GM06990 (cell line): ENCODE measurements at regions not wholly inside any gene's neighbourhood (a gene's known extent, or its start where the extent isn't known, plus 50 kb on each side); places are given as distances from the start of the nearest gene placed in this dataset.

Source experiments
- DNase-seq: peaks from one replicate; pipeline ENCODE4 v3.0.0-alpha.2; 2011; ENCODE audit not compliant: insufficient read length; ENCODE audit errors: extremely low read depth
- H3K27me3 ChIP-seq: replicated peaks from 2 replicates; pipeline ENCODE4 v1.6.0; 2011; ENCODE audit warnings: low read length; ENCODE audit not compliant: control insufficient read depth, insufficient read depth
- H3K36me3 ChIP-seq: 2 replicates; pipeline ENCODE4 v1.5.1; 2011; ENCODE audit warnings: low read length; ENCODE audit not compliant: control insufficient read depth, insufficient read depth
- H3K4me3 ChIP-seq: replicated peaks from 2 replicates; pipeline ENCODE4 v1.5.1; 2011; ENCODE audit warnings: low read depth, mild to moderate bottlenecking, control low read depth, low read length
- TF ChIP-seq, protein P1 (sequence below): IDR thresholded peaks from 2 replicates; pipeline ENCODE4 v1.5.1; 2011; ENCODE audit warnings: low read length, control low read depth, mild to moderate bottlenecking, inconsistent platforms; ENCODE audit not compliant: insufficient read depth, poor library complexity, severe bottlenecking

DNA sequence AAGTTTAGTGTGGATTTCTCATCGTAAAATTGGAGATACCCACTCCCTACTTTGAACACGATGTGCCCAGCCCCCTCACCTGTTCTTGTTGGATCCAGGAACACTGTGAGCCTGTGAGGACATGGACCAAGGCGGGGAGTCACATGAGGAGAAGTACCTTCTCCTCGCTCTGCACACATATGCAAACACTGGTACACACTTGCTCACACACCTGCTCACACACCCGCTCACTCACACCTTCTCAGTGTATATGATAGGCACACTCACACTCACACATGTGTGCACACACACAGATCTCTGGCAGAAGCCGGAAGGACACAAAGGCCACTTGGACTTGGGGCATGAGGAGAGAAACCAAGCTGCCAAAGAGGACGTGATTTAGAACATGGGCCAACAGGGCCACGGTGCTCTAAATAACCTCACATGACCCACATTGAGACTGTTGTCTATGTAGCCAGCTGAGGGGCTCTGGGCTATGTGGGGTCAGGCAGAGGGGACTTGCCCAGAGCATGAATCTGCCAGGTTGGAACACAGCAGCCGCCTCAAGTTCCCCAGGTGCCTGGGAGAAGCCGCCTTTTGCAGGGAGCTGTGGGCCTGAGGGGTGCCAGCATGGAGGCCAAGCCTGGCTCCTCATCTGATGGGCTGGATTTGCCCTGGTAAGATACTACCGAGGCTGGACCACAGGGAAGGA, 283.0 kb upstream of the IRX4 start:
- no peak overlapping the region for H3K4me3 ChIP-seq
- DNase-seq = no peak
- no peaks in the 10 kb centered on the region for H3K27me3 ChIP-seq
- TF ChIP-seq, protein P1, sequence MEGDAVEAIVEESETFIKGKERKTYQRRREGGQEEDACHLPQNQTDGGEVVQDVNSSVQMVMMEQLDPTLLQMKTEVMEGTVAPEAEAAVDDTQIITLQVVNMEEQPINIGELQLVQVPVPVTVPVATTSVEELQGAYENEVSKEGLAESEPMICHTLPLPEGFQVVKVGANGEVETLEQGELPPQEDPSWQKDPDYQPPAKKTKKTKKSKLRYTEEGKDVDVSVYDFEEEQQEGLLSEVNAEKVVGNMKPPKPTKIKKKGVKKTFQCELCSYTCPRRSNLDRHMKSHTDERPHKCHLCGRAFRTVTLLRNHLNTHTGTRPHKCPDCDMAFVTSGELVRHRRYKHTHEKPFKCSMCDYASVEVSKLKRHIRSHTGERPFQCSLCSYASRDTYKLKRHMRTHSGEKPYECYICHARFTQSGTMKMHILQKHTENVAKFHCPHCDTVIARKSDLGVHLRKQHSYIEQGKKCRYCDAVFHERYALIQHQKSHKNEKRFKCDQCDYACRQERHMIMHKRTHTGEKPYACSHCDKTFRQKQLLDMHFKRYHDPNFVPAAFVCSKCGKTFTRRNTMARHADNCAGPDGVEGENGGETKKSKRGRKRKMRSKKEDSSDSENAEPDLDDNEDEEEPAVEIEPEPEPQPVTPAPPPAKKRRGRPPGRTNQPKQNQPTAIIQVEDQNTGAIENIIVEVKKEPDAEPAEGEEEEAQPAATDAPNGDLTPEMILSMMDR = no peak
- no peaks in the 10 kb centered on the region for H3K36me3 ChIP-seq

DNA sequence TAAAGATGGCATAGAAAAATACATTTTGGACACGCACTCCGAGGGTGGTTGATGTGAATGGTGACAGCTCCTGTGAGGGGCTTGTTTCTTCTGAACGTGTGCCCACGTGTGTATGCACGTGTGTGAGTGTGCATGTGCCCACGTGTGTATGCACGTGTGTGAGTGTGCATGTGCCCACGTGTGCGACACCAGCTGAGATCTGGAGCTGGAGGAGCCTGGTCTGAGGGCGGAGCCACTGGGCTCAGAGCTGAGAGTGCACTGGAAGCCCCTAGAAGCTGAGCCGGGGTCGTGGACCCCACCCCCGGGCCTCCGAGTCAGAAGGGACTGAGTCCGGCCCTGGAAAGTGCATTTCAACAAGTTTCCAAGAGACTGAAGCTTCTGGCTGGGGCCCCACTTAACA, 282.5 kb upstream of the IRX4 start:
- TF ChIP-seq, protein P1 = no peak
- Histone ChIP-seq H3K36me3 (no peaks in the 10 kb centered on the region), H3K4me3 (no peak overlapping the region), H3K27me3 (no peaks in the 10 kb centered on the region)
- no peak for DNase-seq

DNA sequence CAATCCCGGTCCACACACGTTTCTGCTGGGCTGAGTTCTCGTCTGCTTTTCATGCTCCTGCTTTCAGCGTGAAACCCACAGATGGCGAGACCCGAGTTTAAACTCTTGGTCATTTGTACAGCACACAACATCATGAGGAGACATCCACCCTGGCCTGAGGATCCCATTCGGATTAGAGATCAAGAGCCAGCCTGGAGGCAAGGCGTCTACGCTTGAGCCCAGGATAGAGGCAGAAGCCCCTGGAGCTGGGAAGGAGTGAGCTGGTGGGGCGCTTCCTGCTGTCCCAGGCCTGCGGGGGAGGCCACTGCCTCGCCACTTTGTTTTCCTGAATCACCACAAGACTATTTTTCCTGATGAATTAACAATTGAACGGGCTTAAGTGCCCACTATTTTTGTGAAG, 281.9 kb upstream of the IRX4 start:
- DNase-seq = no peak
- no peak overlapping the region for H3K4me3 ChIP-seq
- H3K36me3 ChIP-seq = no peaks in the 10 kb centered on the region
- TF ChIP-seq, protein P1 = no peak
- no peaks in the 10 kb centered on the region for H3K27me3 ChIP-seq

DNA sequence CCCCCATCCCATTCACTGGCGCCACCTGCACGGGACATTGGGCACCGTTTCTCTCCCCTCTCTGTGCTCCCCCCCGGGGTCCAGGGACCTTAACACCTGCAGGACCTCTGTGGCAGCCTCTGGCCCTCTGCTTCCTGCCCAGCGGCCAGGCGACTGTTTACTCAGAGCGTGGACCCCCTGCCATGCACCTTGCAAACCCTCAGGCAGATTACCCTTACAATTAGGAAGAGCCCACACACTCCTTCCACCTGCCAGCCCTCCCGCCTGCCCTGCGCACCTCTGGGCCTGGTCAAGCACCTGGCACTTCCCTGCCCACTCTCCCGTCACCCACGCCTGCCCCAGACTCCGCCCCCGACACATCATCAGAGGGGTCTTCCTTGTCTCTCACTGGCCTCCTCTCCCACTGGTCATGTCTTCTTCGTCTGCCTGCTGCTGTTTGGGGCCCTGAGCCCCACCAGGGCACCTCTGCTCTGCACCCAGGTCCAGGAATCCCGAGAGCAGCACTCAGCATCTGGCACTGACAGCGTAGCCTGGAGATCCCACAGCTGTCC, 281.3 kb upstream of the IRX4 start:
- TF ChIP-seq, protein P1 = no peak
- no peaks in the 10 kb centered on the region for H3K27me3 ChIP-seq
- no peak for DNase-seq
- no peaks in the 10 kb centered on the region for H3K36me3 ChIP-seq
- H3K4me3 ChIP-seq = no peak overlapping the region

DNA sequence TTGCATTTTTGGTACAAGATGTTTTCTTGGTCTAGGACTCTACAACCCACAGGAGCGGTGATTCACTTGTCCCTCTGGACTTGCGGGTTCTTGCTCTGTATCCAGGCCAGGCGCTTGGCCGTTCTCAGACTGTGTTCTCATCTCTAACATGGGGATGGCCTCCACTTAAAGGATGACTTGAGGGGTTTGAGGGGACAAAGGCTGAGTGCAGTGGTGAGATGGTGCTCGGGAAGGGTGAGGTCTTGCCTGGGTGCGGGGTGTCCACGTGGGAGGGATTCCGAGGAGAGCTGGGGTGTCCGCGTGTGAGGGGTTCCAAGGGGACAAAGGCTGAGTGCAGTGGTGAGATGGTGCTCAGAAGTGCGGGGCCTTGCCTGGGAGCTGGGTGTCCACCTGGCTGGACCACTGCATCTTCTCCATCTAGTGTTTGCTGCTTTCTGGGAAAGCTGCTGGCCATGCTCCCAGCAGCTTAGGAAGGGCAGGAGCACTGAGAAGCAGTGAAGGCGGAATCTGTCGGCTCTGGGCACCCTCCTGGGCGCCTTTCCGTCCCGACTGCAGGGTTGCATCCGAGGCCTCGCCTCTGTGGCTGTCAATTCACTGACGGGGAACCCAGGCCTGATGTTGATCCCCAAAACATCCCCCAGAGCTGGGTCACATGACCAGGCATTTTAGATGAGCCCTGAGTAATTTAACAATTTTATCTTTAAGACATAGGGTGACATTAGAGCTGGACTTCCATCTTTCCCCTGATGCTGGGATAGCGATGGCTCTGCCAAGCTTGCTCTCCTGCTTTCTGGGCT, 280.5 kb upstream of the IRX4 start:
- TF ChIP-seq, protein P1 = no peak
- Histone ChIP-seq H3K27me3 (no peaks in the 10 kb centered on the region), H3K4me3 (no peak overlapping the region), H3K36me3 (no peaks in the 10 kb centered on the region)
- DNase-seq = no peak
